Psoas muscle (tissue), 7 donors: ENCODE measurements at regions not wholly inside any gene's neighbourhood (a gene's known extent, or its start where the extent isn't known, plus 50 kb on each side); places are given as distances from the start of the nearest gene placed in this dataset.

Experiments
- ATAC-seq, 4 donors: fragments of 200-7000 bp; cut with Tn5 transposase; one replicate each; pipeline ENCODE4 v1.9.1; 2020; ENCODE audit warnings: moderate library complexity in 3 of 4, mild to moderate bottlenecking in 2 of 4
- DNase-seq, 2 donors: peaks; one replicate each; pipeline ENCODE4 v3.0.0-alpha.2; 2020
- H3K27ac ChIP-seq: fragments of 200-600 bp; one replicate; pipeline ENCODE4 v1.8.0; 2022
- H3K27me3 ChIP-seq, 3 donors: fragments of 200-600 bp in 1 of 3; one replicate each; pipeline versions ENCODE4 v1.6.1 to v1.8.0; 2013 to 2022; ENCODE audit warnings: low read length in 2 of 3, mild to moderate bottlenecking in 2 of 3, moderate library complexity in 1 of 3; ENCODE audit not compliant: insufficient read depth in 3 of 3
- H3K36me3 ChIP-seq, 2 donors: fragments of 200-600 bp in 1 of 2; one replicate each; pipeline versions ENCODE4 v1.6.1 to v1.8.0; 2013 to 2022; ENCODE audit warnings: low read depth in 1 of 2, mild to moderate bottlenecking in 1 of 2, moderate library complexity in 1 of 2; ENCODE audit not compliant: insufficient read depth in 1 of 2
- H3K4me1 ChIP-seq: fragments of 200-600 bp; one replicate; pipeline ENCODE4 v1.8.0; 2022
- H3K4me3 ChIP-seq: fragments of 200-600 bp; one replicate; pipeline ENCODE4 v1.8.0; 2022; ENCODE audit warnings: mild to moderate bottlenecking
- H3K9me3 ChIP-seq: fragments of 200-600 bp; one replicate; pipeline ENCODE4 v1.8.0; 2022
- WGBS, 3 donors: extraction: QIAGEN DNeasy Blood & Tissue Kit; methylation state at CpG; one replicate each; pipeline versions ENCODE4 v1.1.6 to v1.1.7; 2013; 5-methylcytosine and 5-hydroxymethylcytosine counted together
- intact Hi-C, 2 donors: fragments of 100-400 bp; cut with DNase I; formaldehyde crosslinking; loops; one replicate each; pipeline versions ENCODE4 v1.11.0 to v1.14.2; 2022
- TF ChIP-seq, protein P1 (sequence below): fragments of 200-600 bp; IDR thresholded peaks from one replicate; pipeline ENCODE4 v1.8.0; 2022; ENCODE audit warnings: antibody characterized with exemption
- donor health status: healthy with polysubstance abuse.
- donor health status: DM: no; HTN: no; CAD: no; lungs with moderate emphysema.
- donor health status: Bipolar disorder and iron deficiency.
- donor health status: healthy.
- donor health status: DM: yes; HTN: yes; CAD: no.
- donor health status: DM: no; HTN: no; CAD: no.
- donor health status: DM: yes; HTN: yes; CAD: no.

DNA sequence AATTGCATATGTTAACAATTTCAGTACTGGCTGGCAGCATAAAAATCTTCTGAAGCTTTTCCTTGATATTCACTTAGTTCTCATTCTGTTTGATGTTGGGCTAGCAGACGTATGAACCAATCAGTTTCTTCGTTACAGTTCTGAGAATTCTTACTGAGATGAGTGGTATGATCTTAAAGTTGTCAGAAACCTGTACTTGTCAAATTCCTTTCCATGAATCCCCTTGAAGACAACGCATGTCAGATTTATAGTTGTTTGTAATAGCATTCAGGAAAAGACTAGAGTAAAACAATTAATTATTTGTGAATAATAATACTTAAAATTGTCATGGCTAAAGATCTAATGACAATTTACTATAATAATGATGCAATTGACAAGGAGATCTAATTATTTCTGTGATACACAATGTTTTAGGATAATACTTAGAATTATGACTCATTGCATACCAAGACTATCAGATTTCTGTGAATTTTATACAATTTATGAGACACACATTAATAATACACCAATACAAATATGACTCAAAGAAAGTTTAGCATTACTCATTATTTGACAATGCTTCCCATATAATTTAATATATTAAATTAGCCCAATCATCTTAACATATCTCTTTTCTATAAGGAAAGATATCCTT lies 447.2 kb downstream of the RFC3 start:
- no peak for DNase-seq
- TF ChIP-seq, protein P1, sequence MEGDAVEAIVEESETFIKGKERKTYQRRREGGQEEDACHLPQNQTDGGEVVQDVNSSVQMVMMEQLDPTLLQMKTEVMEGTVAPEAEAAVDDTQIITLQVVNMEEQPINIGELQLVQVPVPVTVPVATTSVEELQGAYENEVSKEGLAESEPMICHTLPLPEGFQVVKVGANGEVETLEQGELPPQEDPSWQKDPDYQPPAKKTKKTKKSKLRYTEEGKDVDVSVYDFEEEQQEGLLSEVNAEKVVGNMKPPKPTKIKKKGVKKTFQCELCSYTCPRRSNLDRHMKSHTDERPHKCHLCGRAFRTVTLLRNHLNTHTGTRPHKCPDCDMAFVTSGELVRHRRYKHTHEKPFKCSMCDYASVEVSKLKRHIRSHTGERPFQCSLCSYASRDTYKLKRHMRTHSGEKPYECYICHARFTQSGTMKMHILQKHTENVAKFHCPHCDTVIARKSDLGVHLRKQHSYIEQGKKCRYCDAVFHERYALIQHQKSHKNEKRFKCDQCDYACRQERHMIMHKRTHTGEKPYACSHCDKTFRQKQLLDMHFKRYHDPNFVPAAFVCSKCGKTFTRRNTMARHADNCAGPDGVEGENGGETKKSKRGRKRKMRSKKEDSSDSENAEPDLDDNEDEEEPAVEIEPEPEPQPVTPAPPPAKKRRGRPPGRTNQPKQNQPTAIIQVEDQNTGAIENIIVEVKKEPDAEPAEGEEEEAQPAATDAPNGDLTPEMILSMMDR = no peak
- H3K27me3 ChIP-seq = no peaks in the 10 kb centered on the region
- no peak overlapping the region for H3K4me3 ChIP-seq
- H3K36me3 ChIP-seq = no peaks in the 10 kb centered on the region
- no peaks in the 10 kb centered on the region for H3K4me1 ChIP-seq
- intact Hi-C loops = no loop called here
- H3K9me3 ChIP-seq = no peaks in the 10 kb centered on the region
- no peak for ATAC-seq
- WGBS, 3 donors = 87 to 94% (median 87%) methylated on average over 3 of the region's 3 CpGs
- H3K27ac ChIP-seq = no peak overlapping the region

DNA sequence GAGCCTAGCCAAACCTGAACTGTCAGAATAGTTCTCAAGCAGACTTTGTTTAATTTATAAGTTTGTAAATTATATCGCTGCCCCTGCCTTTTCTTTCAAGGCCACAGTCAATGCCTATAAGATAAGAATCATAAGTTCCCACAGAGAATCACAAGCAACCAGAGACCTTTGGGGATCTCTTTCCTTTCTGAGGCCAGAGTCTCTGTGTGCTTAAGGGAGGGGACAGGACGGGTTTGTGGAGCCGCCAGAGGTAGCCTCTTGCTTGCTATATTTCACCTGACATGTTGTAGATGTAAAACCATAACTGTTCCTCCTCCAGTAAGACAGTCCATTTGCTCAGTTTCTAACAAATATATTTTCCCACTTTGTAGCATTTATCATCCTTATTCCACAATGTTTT lies 458.8 kb downstream of the RFC3 start:
- H3K9me3 ChIP-seq = no peaks in the 10 kb centered on the region
- ATAC-seq (no peak), DNase-seq (no peak)
- H3K4me3 ChIP-seq = no peak overlapping the region
- no peak overlapping the region for H3K27ac ChIP-seq
- no peaks in the 10 kb centered on the region for H3K36me3 ChIP-seq
- intact Hi-C loops = no loop called here
- TF ChIP-seq, protein P1 = no peak
- no peaks in the 10 kb centered on the region for H3K4me1 ChIP-seq
- 91 to 97% (median 92%) methylated on average over 3 of the region's 3 CpGs for WGBS, 3 donors
- H3K27me3 ChIP-seq = no peaks in the 10 kb centered on the region

DNA sequence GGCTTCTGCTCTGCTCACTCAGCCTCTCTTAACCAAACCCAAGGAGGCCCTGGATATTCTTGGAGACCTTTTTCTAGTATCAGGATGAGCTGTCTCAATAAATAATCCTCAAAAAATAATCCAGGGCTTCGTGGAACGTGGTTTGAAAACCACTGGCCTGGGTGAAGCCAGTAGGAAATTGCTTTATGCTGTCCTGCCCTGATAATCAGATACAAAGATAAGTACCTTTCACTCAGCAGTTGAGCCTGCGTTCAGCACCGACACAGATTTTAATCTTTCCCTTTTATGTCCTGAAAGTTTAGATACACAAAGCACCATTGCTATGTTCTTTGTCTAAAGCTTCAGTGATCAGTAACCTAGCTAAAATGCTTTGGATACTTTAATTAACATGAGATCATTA lies 460.0 kb downstream of the RFC3 start:
- TF ChIP-seq, protein P1 = no peak
- intact Hi-C loops = no loop called here
- WGBS, 3 donors = 63 to 79% (median 67%) methylated on average over 4 of the region's 4 CpGs

DNA sequence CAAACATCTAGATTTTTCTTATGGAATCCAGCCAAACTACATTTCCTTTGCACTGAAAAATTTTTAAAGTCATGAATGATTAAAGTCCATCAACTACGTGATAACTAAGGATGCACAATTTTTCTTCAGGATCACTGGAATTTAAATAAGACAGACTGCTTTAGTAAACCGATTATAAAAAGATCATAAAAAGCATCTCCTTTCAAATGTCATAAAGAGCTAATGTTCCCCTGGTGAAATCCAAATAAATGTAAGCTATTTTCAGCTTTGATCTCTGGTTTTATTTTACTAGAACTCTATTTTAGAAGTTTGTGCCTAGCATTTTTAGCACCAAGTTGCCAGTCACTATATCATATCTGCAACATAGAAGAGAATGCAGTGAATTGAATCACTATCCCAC lies 460.8 kb downstream of the RFC3 start:
- Histone ChIP-seq H3K27me3 (no peaks in the 10 kb centered on the region), H3K36me3 (no peaks in the 10 kb centered on the region), H3K27ac (no peak overlapping the region), H3K9me3 (no peaks in the 10 kb centered on the region), H3K4me1 (no peaks in the 10 kb centered on the region), H3K4me3 (no peak overlapping the region)
- 61 to 63% (median 61%) methylated on average over 2 of the region's 2 CpGs for WGBS, 3 donors
- no peak for DNase-seq
- TF ChIP-seq, protein P1 = no peak
- ATAC-seq = no peak
- intact Hi-C loops = no loop called here

More for the DNA sequence above, 460.0 kb downstream of the RFC3 start:
- Histone ChIP-seq H3K4me1 (no peaks in the 10 kb centered on the region), H3K27me3 (no peaks in the 10 kb centered on the region), H3K27ac (no peak overlapping the region), H3K4me3 (no peak overlapping the region), H3K9me3 (no peaks in the 10 kb centered on the region), H3K36me3 (no peaks in the 10 kb centered on the region)
- ATAC-seq (no peak), DNase-seq (no peak)

DNA sequence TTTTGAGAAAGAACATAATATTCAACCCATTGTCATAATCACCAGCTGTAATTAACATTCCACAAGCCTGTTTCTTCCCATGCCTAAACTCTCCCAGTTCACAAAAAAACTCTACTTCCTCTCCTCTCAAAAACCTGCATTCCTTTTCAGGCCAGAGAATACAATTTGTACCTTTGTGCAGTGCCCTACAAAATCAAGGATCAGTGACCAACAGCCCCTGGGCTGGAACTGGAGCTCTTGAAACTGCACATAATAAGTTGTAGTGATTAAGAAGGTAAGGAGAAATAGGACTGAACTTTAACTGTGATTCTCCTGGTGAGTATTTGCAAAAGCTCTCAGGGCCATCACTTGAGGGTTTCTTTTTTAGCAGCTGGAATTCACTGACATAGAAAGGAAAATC lies 472.7 kb downstream of the RFC3 start:
- H3K9me3 ChIP-seq = no peaks in the 10 kb centered on the region
- intact Hi-C loops = no loop called here
- no peaks in the 10 kb centered on the region for H3K4me1 ChIP-seq
- no peak for DNase-seq
- H3K36me3 ChIP-seq = no peaks in the 10 kb centered on the region
- no peak overlapping the region for H3K27ac ChIP-seq
- TF ChIP-seq, protein P1 = no peak
- no peak overlapping the region for H3K4me3 ChIP-seq
- ATAC-seq = no peak
- no peaks in the 10 kb centered on the region for H3K27me3 ChIP-seq
